ENCODE measurements at regions not wholly inside any gene's neighbourhood (a gene's known extent, or its start where the extent isn't known, plus 50 kb on each side); places are given as distances from the start of the nearest gene placed in this dataset.
"Not testable (repeated sequence)": the region's sequence is repeated elsewhere in the genome, so short reads cannot be mapped to it uniquely, and the experiment has no call there.

GRCh38 chr5:63205976-63206375, 627.4 kb downstream of the LRRC70 start:
- no peak for DNase-seq

- no peak for DNase-seq
Measured at GRCh38 chr5:63201738-63202137, 623.1 kb downstream of the LRRC70 start.

- no peak for DNase-seq
Measured at GRCh38 chr5:63194126-63194525, 615.5 kb downstream of the LRRC70 start.

GRCh38 chr5:63180190-63180589, 601.6 kb downstream of the LRRC70 start:
- DNase-seq: not testable (repeated sequence)

GRCh38 chr5:63175850-63176249, 597.2 kb downstream of the LRRC70 start:
- no peak for DNase-seq

- peak; percentile 4 for DNase-seq
Measured at GRCh38 chr5:63170486-63170885, 591.9 kb downstream of the LRRC70 start.

- no peak for DNase-seq
Measured at GRCh38 chr5:63164838-63165535, 586.4 kb downstream of the LRRC70 start.

- DNase-seq: no peak
Measured at GRCh38 chr5:63164339-63164738, 585.7 kb downstream of the LRRC70 start.

- no peak for DNase-seq
Measured at GRCh38 chr5:63155310-63155631, 576.7 kb downstream of the LRRC70 start.

- DNase-seq: no peak
Measured at GRCh38 chr5:63154476-63155309, 576.1 kb downstream of the LRRC70 start.

- no peak for DNase-seq
Measured at GRCh38 chr5:63152871-63153270, 574.3 kb downstream of the LRRC70 start.

- no peak for DNase-seq
Measured at GRCh38 chr5:63145167-63145566, 566.5 kb downstream of the LRRC70 start.

- no peak for DNase-seq
Measured at GRCh38 chr5:63141591-63141990, 563.0 kb downstream of the LRRC70 start.

GRCh38 chr5:63135291-63135690, 556.7 kb downstream of the LRRC70 start:
- DNase-seq: no peak

GRCh38 chr5:63131626-63132285, 553.1 kb downstream of the LRRC70 start:
- DNase-seq: no peak

- DNase-seq: no peak
Measured at GRCh38 chr5:63128761-63129160, 550.1 kb downstream of the LRRC70 start.

GRCh38 chr5:63128018-63128417, 549.4 kb downstream of the LRRC70 start:
- no peak for DNase-seq

GRCh38 chr5:63127054-63127453, 548.4 kb downstream of the LRRC70 start:
- no peak for DNase-seq

- DNase-seq: peak; percentile 23
Measured at GRCh38 chr5:63125862-63126261, 547.2 kb downstream of the LRRC70 start.

- no peak for DNase-seq
Measured at GRCh38 chr5:63125392-63125791, 546.8 kb downstream of the LRRC70 start.

- no peak for DNase-seq
Measured at GRCh38 chr5:63124266-63124665, 545.6 kb downstream of the LRRC70 start.

GRCh38 chr5:63121471-63121870, 542.9 kb downstream of the LRRC70 start:
- no peak for DNase-seq

GRCh38 chr5:63118221-63118620, 539.6 kb downstream of the LRRC70 start:
- no peak for DNase-seq

Measured in right kidney (tissue), 1 donor.